Left ventricle myocardium inferior (tissue), 1 donor: ENCODE measurements at regions not wholly inside any gene's neighbourhood (a gene's known extent, or its start where the extent isn't known, plus 50 kb on each side); places are given as distances from the start of the nearest gene placed in this dataset.

Source experiments
- DNase-seq: peaks from one replicate; pipeline ENCODE4 v3.0.0-alpha.2; 2020
- H3K27ac ChIP-seq: fragments of 200-600 bp; replicated peaks from 2 replicates; pipeline ENCODE4 v1.8.0; 2021
- H3K27me3 ChIP-seq: fragments of 200-600 bp; 2 replicates; pipeline ENCODE4 v1.8.0; 2021; ENCODE audit warnings: low read depth
- H3K36me3 ChIP-seq: fragments of 200-600 bp; 2 replicates; pipeline ENCODE4 v1.8.0; 2021
- H3K4me1 ChIP-seq: fragments of 200-600 bp; 2 replicates; pipeline ENCODE4 v1.8.0; 2021
- H3K4me3 ChIP-seq: fragments of 200-600 bp; 2 replicates; pipeline ENCODE4 v1.8.0; 2021; ENCODE audit warnings: mild to moderate bottlenecking, moderate library complexity
- H3K9me3 ChIP-seq: fragments of 200-600 bp; replicated peaks from 2 replicates; pipeline ENCODE4 v1.8.0; 2021
- CTCF ChIP-seq: fragments of 200-600 bp; IDR thresholded peaks from 2 replicates; pipeline ENCODE4 v1.8.0; 2021; ENCODE audit warnings: antibody characterized with exemption, mild to moderate bottlenecking, borderline replicate concordance
- intact Hi-C: fragments of 100-400 bp; cut with micrococcal nuclease; formaldehyde crosslinking; loops from one replicate; pipeline ENCODE4 v1.11.0; 2022
- donor health status: DM: no; HTN: yes; CAD: no; lungs with severe emphysema.

GRCh38 chr5:74327339-74327685 lies 313.2 kb downstream of the ENC1 start:
- DNase-seq = no peak
- TF ChIP-seq CTCF = no peak
- intact Hi-C loops = no loop called here
- Histone ChIP-seq H3K27me3 (no peaks in the 10 kb centered on the region), H3K4me3 (no peak overlapping the region), H3K4me1 (no peaks in the 10 kb centered on the region), H3K9me3 (no peaks in the 10 kb centered on the region), H3K36me3 (no peaks in the 10 kb centered on the region), H3K27ac (no peak overlapping the region)

- TF ChIP-seq CTCF = no peak
- no peak for DNase-seq
- intact Hi-C loops = no loop called here
Observed at GRCh38 chr5:74326571-74327338, 313.8 kb downstream of the ENC1 start.

DNA sequence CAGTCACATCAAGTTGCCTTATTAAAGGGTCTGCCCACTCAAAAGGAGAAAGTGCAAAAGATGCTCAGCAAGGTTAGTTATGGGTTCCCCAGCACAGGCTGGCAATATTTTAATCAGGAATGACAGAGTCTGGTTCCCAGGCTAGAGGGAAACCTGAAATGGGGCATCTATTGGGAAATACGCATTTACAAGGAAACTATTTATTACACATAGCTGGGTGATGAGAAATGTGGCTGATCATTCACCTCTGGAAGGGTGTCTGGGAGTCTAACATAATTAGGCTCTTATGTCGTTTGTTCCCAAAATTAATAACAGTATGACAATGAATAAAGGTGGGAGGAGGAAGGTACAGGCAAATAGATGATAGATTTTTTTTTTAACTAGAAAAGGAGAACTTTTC lies 314.7 kb downstream of the ENC1 start:
- no peaks in the 10 kb centered on the region for H3K27me3 ChIP-seq
- no peak for TF ChIP-seq CTCF
- H3K9me3 ChIP-seq = no peaks in the 10 kb centered on the region
- no peak overlapping the region for H3K4me3 ChIP-seq
- H3K4me1 ChIP-seq = no peaks in the 10 kb centered on the region
- no peaks in the 10 kb centered on the region for H3K36me3 ChIP-seq
- no peak overlapping the region for H3K27ac ChIP-seq
- DNase-seq = no peak
- intact Hi-C loops = no loop called here

More at GRCh38 chr5:74326571-74327338, 313.8 kb downstream of the ENC1 start:
- Histone ChIP-seq H3K36me3 (no peaks in the 10 kb centered on the region), H3K4me3 (no peak overlapping the region), H3K27ac (no peak overlapping the region), H3K27me3 (no peaks in the 10 kb centered on the region), H3K4me1 (no peaks in the 10 kb centered on the region), H3K9me3 (no peaks in the 10 kb centered on the region)

- H3K27ac ChIP-seq = no peak overlapping the region
- no peak overlapping the region for H3K4me3 ChIP-seq
- H3K4me1 ChIP-seq = no peaks in the 10 kb centered on the region
- intact Hi-C loops = no loop called here
- no peaks in the 10 kb centered on the region for H3K36me3 ChIP-seq
- TF ChIP-seq CTCF = no peak
- no peaks in the 10 kb centered on the region for H3K9me3 ChIP-seq
- DNase-seq = no peak
- H3K27me3 ChIP-seq = no peaks in the 10 kb centered on the region
Observed at GRCh38 chr5:74324556-74324955, 316.0 kb downstream of the ENC1 start.

DNA sequence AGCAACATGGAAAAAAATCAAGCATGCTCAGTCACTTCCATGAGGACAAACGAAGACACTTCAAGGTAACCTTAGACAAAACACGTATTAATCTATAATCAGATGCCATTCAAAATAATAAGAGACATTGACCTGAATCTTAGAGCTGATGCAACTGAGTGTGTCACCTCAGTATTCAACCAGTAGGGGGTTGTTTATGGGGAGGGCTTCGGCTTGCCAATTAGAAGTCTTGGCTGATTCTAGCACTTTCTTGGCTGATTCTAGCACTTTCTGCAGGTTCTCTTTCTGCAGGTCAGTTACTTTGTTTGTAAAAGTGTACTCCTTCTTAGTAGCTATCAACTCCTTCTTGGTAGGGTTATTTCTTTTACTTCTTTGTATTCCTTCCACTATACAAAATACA lies 317.6 kb downstream of the ENC1 start:
- TF ChIP-seq CTCF = no peak
- intact Hi-C loops = no loop called here

More for the DNA sequence above, 317.6 kb downstream of the ENC1 start:
- H3K9me3 ChIP-seq = no peaks in the 10 kb centered on the region
- no peaks in the 10 kb centered on the region for H3K4me1 ChIP-seq
- H3K4me3 ChIP-seq = no peak overlapping the region
- DNase-seq = no peak
- H3K27me3 ChIP-seq = no peaks in the 10 kb centered on the region
- H3K36me3 ChIP-seq = no peaks in the 10 kb centered on the region
- H3K27ac ChIP-seq = no peak overlapping the region
